ENCODE measurements at regions not wholly inside any gene's neighbourhood (a gene's known extent, or its start where the extent isn't known, plus 50 kb on each side); places are given as distances from the start of the nearest gene placed in this dataset.

- Histone ChIP-seq H3K27me3 (ENCODE audit: insufficient read depth, low read length) (no peaks in the 10 kb centered on the region), H3K4me3 (ENCODE audit: low read depth, low read length, poor library complexity, severe bottlenecking) (no peak overlapping the region), H3K9ac (ENCODE audit: low read length) (no peak overlapping the region), H3K9me2 (ENCODE audit: low read depth, low read length) (no peaks in the 10 kb centered on the region), H3K9me3 (ENCODE audit: low read length) (no peaks in the 10 kb centered on the region), H3F3A (ENCODE audit: insufficient read depth, low read length) (no peaks in the 10 kb centered on the region), H3K4me1 (ENCODE audit: insufficient read depth, low read length, severe bottlenecking) (no peaks in the 10 kb centered on the region), H3K79me2 (ENCODE audit: insufficient read depth, low read length) (no peaks in the 10 kb centered on the region), H3K4me2 (ENCODE audit: low read length) (no peak overlapping the region), H2AFZ (ENCODE audit: low read length) (no peak overlapping the region), H3K36me3 (ENCODE audit: insufficient read depth, low read length) (no peaks in the 10 kb centered on the region), H3K27ac (ENCODE audit: low read depth, low read length, poor library complexity, severe bottlenecking) (no peak overlapping the region), H4K20me1 (ENCODE audit: insufficient read depth, low read length) (no peaks in the 10 kb centered on the region)
- no peak for TF ChIP-seq EZH2 (IDR thresholded peaks at IDR 0.05; ENCODE audit: borderline replicate concordance, low read length)
Measured at GRCh38 chr7:65317372-65317771, 56.3 kb upstream of the ZNF92 start.

GRCh38 chr7:65310761-65311160 lies 62.9 kb upstream of the ZNF92 start:
- Histone ChIP-seq H3K4me3 (ENCODE audit: low read depth, low read length, poor library complexity, severe bottlenecking) (no peak overlapping the region), H2AFZ (ENCODE audit: low read length) (no peak overlapping the region), H4K20me1 (ENCODE audit: insufficient read depth, low read length) (no peaks in the 10 kb centered on the region), H3K9me3 (ENCODE audit: low read length) (no peaks in the 10 kb centered on the region), H3K27me3 (ENCODE audit: insufficient read depth, low read length) (no peaks in the 10 kb centered on the region), H3K9ac (ENCODE audit: low read length) (no peak overlapping the region), H3K9me2 (ENCODE audit: low read depth, low read length) (no peaks in the 10 kb centered on the region), H3K79me2 (ENCODE audit: insufficient read depth, low read length) (no peaks in the 10 kb centered on the region), H3K4me1 (ENCODE audit: insufficient read depth, low read length, severe bottlenecking) (peaks cover 6% of the 10 kb centered on the region), H3K36me3 (ENCODE audit: insufficient read depth, low read length) (no peaks in the 10 kb centered on the region), H3F3A (ENCODE audit: insufficient read depth, low read length) (no peaks in the 10 kb centered on the region), H3K27ac (ENCODE audit: low read depth, low read length, poor library complexity, severe bottlenecking) (no peak overlapping the region), H3K4me2 (ENCODE audit: low read length) (no peak overlapping the region)
- TF ChIP-seq, protein P1, sequence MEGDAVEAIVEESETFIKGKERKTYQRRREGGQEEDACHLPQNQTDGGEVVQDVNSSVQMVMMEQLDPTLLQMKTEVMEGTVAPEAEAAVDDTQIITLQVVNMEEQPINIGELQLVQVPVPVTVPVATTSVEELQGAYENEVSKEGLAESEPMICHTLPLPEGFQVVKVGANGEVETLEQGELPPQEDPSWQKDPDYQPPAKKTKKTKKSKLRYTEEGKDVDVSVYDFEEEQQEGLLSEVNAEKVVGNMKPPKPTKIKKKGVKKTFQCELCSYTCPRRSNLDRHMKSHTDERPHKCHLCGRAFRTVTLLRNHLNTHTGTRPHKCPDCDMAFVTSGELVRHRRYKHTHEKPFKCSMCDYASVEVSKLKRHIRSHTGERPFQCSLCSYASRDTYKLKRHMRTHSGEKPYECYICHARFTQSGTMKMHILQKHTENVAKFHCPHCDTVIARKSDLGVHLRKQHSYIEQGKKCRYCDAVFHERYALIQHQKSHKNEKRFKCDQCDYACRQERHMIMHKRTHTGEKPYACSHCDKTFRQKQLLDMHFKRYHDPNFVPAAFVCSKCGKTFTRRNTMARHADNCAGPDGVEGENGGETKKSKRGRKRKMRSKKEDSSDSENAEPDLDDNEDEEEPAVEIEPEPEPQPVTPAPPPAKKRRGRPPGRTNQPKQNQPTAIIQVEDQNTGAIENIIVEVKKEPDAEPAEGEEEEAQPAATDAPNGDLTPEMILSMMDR (IDR thresholded peaks at IDR 0.05; ENCODE audit: low read length) = no peak
- TF ChIP-seq EZH2 (IDR thresholded peaks at IDR 0.05; ENCODE audit: borderline replicate concordance, low read length) = no peak

GRCh38 chr7:65308300-65308678 lies 65.4 kb upstream of the ZNF92 start:
- H3K79me2 ChIP-seq (ENCODE audit: insufficient read depth, low read length) = no peaks in the 10 kb centered on the region
- H3F3A ChIP-seq (ENCODE audit: insufficient read depth, low read length) = no peaks in the 10 kb centered on the region
- no peaks in the 10 kb centered on the region for H3K9me3 ChIP-seq (ENCODE audit: low read length)
- TF ChIP-seq, protein P1 (IDR thresholded peaks at IDR 0.05; ENCODE audit: low read length) = no peak
- no peak for TF ChIP-seq EZH2 (IDR thresholded peaks at IDR 0.05; ENCODE audit: borderline replicate concordance, low read length)
- no peak overlapping the region for H3K4me3 ChIP-seq (ENCODE audit: low read depth, low read length, poor library complexity, severe bottlenecking)
- no peak overlapping the region for H3K4me2 ChIP-seq (ENCODE audit: low read length)
- no peak overlapping the region for H3K9ac ChIP-seq (ENCODE audit: low read length)
- H3K27me3 ChIP-seq (ENCODE audit: insufficient read depth, low read length) = no peaks in the 10 kb centered on the region
- H3K27ac ChIP-seq (ENCODE audit: low read depth, low read length, poor library complexity, severe bottlenecking) = no peak overlapping the region
- no peaks in the 10 kb centered on the region for H3K36me3 ChIP-seq (ENCODE audit: insufficient read depth, low read length)
- H2AFZ ChIP-seq (ENCODE audit: low read length) = no peak overlapping the region
- H3K4me1 ChIP-seq (ENCODE audit: insufficient read depth, low read length, severe bottlenecking) = peaks cover 6% of the 10 kb centered on the region
- no peaks in the 10 kb centered on the region for H4K20me1 ChIP-seq (ENCODE audit: insufficient read depth, low read length)
- no peaks in the 10 kb centered on the region for H3K9me2 ChIP-seq (ENCODE audit: low read depth, low read length)

GRCh38 chr7:65307651-65308299 lies 65.9 kb upstream of the ZNF92 start:
- Histone ChIP-seq H3K9me2 (ENCODE audit: low read depth, low read length) (no peaks in the 10 kb centered on the region), H3K27me3 (ENCODE audit: insufficient read depth, low read length) (no peaks in the 10 kb centered on the region), H3K27ac (ENCODE audit: low read depth, low read length, poor library complexity, severe bottlenecking) (no peak overlapping the region), H3K79me2 (ENCODE audit: insufficient read depth, low read length) (no peaks in the 10 kb centered on the region), H4K20me1 (ENCODE audit: insufficient read depth, low read length) (no peaks in the 10 kb centered on the region), H3K36me3 (ENCODE audit: insufficient read depth, low read length) (no peaks in the 10 kb centered on the region), H3K4me1 (ENCODE audit: insufficient read depth, low read length, severe bottlenecking) (peaks cover 6% of the 10 kb centered on the region), H3K9me3 (ENCODE audit: low read length) (no peaks in the 10 kb centered on the region), H3K4me3 (ENCODE audit: low read depth, low read length, poor library complexity, severe bottlenecking) (no peak overlapping the region), H3K4me2 (ENCODE audit: low read length) (no peak overlapping the region; the same call in 1 of the 2 replicates), H3K9ac (ENCODE audit: low read length) (no peak overlapping the region), H2AFZ (ENCODE audit: low read length) (no peak overlapping the region), H3F3A (ENCODE audit: insufficient read depth, low read length) (no peaks in the 10 kb centered on the region)
- no peak for TF ChIP-seq EZH2 (IDR thresholded peaks at IDR 0.05; ENCODE audit: borderline replicate concordance, low read length)
- TF ChIP-seq, protein P1 (IDR thresholded peaks at IDR 0.05; ENCODE audit: low read length) = peak; percentile 99
